ENCODE measurements at regions not wholly inside any gene's neighbourhood (a gene's known extent, or its start where the extent isn't known, plus 50 kb on each side); places are given as distances from the start of the nearest gene placed in this dataset.

GRCh38 chr3:26915208-26915607, 292.6 kb downstream of the LRRC3B start:
- TF ChIP-seq CTCF (conservative IDR thresholded peaks at IDR 0.05; ENCODE audit: low read depth, low read length) = no peak
- no peak for TF ChIP-seq MAZ (IDR thresholded peaks at IDR 0.05; ENCODE audit: borderline replicate concordance, low read depth, low read length)
- no peak for TF ChIP-seq BHLHE40 (IDR thresholded peaks at IDR 0.05; ENCODE audit: low read depth, low read length)
- TF ChIP-seq RAD21 (IDR thresholded peaks at IDR 0.05; ENCODE audit: low read length) = no peak
- TF ChIP-seq ELK1 (IDR thresholded peaks at IDR 0.05; ENCODE audit: borderline replicate concordance, low read depth, low read length) = no peak
- no peak for TF ChIP-seq POLR2A (IDR thresholded peaks at IDR 0.05; ENCODE audit: low read depth, low read length)
- TF ChIP-seq CHD1 (IDR thresholded peaks at IDR 0.05; ENCODE audit: low read depth, low read length) = no peak
- no peak for TF ChIP-seq MAFK (IDR thresholded peaks at IDR 0.05; ENCODE audit: low read depth, low read length)
- no peak for TF ChIP-seq RFX5 (IDR thresholded peaks at IDR 0.05; ENCODE audit: low read depth, low read length)

Data from IMR-90 (cell line).